ENCODE measurements at regions not wholly inside any gene's neighbourhood (a gene's known extent, or its start where the extent isn't known, plus 50 kb on each side); places are given as distances from the start of the nearest gene placed in this dataset.

DNA sequence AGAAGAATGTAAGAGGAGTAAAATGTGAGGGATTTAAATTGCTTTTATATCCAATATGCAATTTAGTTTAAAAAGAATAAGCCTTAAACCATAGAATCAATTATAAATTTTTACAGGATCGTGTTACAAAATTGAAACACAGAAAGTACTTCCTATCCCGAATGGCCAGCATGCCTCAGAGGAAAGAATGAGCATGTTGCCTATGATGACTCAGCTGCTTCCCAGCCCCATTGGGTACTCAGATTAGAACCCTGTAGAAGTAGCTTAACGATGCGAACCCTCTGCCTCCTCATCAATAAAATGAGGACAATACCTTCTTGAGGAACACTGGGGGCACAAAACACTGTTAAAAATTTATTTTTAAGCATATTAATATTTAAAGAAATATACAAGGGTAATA, 113.4 kb upstream of the CDK1 start:
- DNase-seq (ENCODE audit: low spot score): no peak

- DNase-seq (ENCODE audit: low spot score): no peak
These were observed 114.4 kb upstream of the CDK1 start for GRCh38 chr10:60663850-60664249.

GRCh38 chr10:60662917-60663614, 115.2 kb upstream of the CDK1 start:
- DNase-seq (ENCODE audit: low spot score): no peak

GRCh38 chr10:60661637-60662036, 116.6 kb upstream of the CDK1 start:
- DNase-seq (ENCODE audit: low spot score): no peak

DNA sequence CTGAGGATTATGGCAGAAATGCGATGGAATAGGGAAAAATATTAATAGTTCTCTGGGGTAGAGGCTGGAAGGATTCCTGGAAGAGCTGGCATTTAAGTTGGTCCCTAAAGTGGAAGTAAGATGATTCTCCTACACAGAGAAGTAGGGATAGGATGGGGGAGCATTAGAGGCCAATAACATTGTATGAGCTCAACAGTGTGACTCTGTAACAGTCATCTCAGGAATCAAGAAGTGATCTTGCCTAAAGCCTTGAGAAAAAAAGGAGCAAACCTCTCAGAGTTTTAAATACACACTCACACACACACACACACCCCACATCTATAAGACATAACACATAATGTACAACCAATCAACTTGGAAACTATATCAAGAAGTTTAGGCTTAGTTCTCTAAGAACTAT, 117.7 kb upstream of the CDK1 start:
- DNase-seq (ENCODE audit: low spot score): no peak

- no peak for DNase-seq (ENCODE audit: low spot score)
These were observed 123.3 kb upstream of the CDK1 start for GRCh38 chr10:60654813-60655464.

DNA sequence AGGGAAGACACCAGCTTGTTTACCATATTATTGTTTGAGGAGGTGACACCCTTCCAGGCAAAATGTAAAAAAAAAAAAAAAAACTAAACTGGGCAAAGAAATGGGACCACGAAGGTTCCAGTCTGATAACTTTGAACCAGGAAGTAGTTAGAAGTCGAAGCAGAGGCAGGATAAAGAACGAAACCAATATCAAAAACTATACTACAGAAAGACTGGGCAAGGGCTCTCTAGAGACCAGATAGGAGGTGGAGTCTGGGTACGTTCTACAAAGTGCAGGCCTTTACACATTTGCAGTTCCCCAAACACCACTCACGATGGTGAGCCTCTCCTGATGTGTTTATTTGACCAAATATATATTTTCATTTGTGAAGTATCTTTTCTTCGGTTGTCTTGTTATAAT, 125.7 kb upstream of the CDK1 start:
- no peak for DNase-seq (ENCODE audit: low spot score)

GRCh38 chr10:60650378-60650800, 127.9 kb upstream of the CDK1 start:
- no peak for DNase-seq (ENCODE audit: low spot score)

- DNase-seq (ENCODE audit: low spot score): no peak
These were observed 128.5 kb upstream of the CDK1 start for GRCh38 chr10:60649485-60650377.

GRCh38 chr10:60648761-60649160, 129.5 kb upstream of the CDK1 start:
- DNase-seq (ENCODE audit: low spot score): no peak

DNA sequence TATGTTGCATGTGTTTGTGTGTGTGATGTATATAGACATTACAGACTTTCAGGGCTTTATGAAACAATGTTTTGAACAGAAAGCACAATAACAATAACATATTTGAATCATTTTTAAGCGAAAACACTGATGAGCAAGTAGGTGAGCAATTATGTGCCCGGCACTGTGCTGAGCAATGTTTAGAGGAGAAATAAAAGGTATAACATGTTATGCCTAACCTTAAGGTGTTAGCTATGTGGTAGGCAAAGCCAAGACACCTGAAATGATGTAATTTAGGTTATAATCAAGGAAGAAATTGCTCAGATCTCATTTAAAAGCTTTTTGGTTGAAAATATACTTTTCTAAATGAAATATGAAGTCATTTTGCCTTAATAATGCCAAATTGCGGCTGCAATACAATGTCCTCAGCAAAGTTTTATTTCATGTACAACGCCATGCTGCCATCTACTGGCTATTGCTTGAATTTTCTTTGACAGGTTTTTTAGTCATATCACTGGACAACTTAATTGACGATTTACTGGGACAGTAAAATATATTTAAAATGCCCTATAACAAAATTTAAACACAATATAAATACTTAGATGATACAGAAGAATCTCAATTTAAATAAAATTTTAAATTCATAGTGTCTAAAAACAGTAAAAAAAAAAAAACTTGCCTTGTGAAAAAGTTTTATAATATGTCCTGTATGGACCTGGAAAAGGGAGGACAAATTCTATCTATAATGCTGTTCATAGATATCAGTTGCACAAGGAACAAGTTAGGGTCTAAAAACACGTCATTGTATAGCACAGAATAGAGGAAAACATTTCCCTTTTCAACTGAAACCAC, 131.1 kb upstream of the CDK1 start:
- peak; percentile 52 for DNase-seq (ENCODE audit: low spot score)

- no peak for DNase-seq (ENCODE audit: low spot score)
These were observed 132.3 kb upstream of the CDK1 start for GRCh38 chr10:60645980-60646379.

- DNase-seq (ENCODE audit: low spot score): no peak
These were observed 133.7 kb upstream of the CDK1 start for GRCh38 chr10:60644436-60645130.

DNA sequence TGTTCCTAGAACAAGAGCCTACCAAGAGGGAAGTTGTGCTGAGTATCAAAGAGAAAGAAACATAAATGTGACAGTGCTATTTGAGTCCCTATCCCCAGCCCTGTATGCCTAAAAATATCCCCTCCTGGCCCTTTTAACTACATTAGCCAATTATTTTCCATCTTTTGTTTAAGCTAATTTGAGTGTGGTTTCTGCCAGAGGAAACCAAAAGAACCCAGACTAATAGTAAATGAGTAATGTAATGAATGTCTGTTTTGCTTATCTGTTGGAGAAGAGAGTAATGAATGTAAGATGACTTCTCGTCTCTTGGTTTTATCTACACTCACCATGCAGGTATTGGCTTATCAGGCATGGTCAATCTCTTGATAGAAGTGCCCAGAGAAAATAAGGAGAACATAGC, 134.4 kb upstream of the CDK1 start:
- DNase-seq (ENCODE audit: low spot score): no peak

- DNase-seq (ENCODE audit: low spot score): no peak
These were observed 148.9 kb upstream of the CDK1 start for GRCh38 chr10:60629332-60629731.

- no peak for DNase-seq (ENCODE audit: low spot score)
These were observed 150.2 kb upstream of the CDK1 start for GRCh38 chr10:60627778-60628748.

- no peak for DNase-seq (ENCODE audit: low spot score)
These were observed 152.2 kb upstream of the CDK1 start for GRCh38 chr10:60626037-60626436.

GRCh38 chr10:60623627-60624026, 154.7 kb upstream of the CDK1 start:
- DNase-seq (ENCODE audit: low spot score): no peak

GRCh38 chr10:60621018-60621417, 157.3 kb upstream of the CDK1 start:
- no peak for DNase-seq (ENCODE audit: low spot score)

GRCh38 chr10:60618861-60619260, 159.4 kb upstream of the CDK1 start:
- DNase-seq (ENCODE audit: low spot score): no peak

Data from D341Med (cell line).